Loucy (cell line): ENCODE measurements at regions not wholly inside any gene's neighbourhood (a gene's known extent, or its start where the extent isn't known, plus 50 kb on each side); places are given as distances from the start of the nearest gene placed in this dataset.

Experiments
- CTCF ChIP-seq: fragments of 200-600 bp; sonication (generic); conservative IDR thresholded peaks from 2 replicates; pipeline ENCODE4 v1.5.1; 2014; ENCODE audit warnings: mild to moderate bottlenecking, antibody characterized with exemption, low read length
- EZH2phosphoT487 ChIP-seq: fragments of 200-600 bp; IDR thresholded peaks from 2 replicates; pipeline ENCODE4 v1.6.1; 2018; ENCODE audit warnings: antibody characterized with exemption, mild to moderate bottlenecking, moderate library complexity, borderline replicate concordance

GRCh38 chr7:19455623-19456022 lies 253.2 kb downstream of the POLR1F start:
- TF ChIP-seq CTCF (no peak), EZH2phosphoT487 (no peak)
